T47D (cell line): ENCODE measurements at regions not wholly inside any gene's neighbourhood (a gene's known extent, or its start where the extent isn't known, plus 50 kb on each side); places are given as distances from the start of the nearest gene placed in this dataset.
"Not testable (repeated sequence)": the region's sequence is repeated elsewhere in the genome, so short reads cannot be mapped to it uniquely, and the experiment has no call there.

ENCODE experiments used
- DNase-seq, 2 experiments: peaks; one replicate each; pipeline versions ENCODE4 v3.0.0 to v3.0.0-alpha.2; 2011 to 2012; ENCODE audit warnings: low read depth in 1 of 2, low spot score in 1 of 2
- JUND ChIP-seq: IDR thresholded peaks from 2 replicates; pipeline ENCODE4 v1.6.1; 2012; ENCODE audit warnings: low read depth
- in situ Hi-C: cut with HindIII; loops from 2 replicates; pipeline ENCODE4 v1.10.0; 2016; ENCODE audit warnings: low sequenced_read_pairs, low pct_unique_long_range_greater_than_20kb

- in situ Hi-C loops, result no loop called here
- no peak for DNase-seq
Measured at GRCh38 chr2:240259924-240260529, 119.6 kb upstream of the OTOS start.

GRCh38 chr2:240260664-240261063 is 120.2 kb upstream of the OTOS start:
- no peak for DNase-seq

More at GRCh38 chr2:240259924-240260529, 119.6 kb upstream of the OTOS start:
- TF ChIP-seq JUND, result no peak

GRCh38 chr2:240262578-240262977 is 122.1 kb upstream of the OTOS start:
- DNase-seq, in situ Hi-C loops: not testable (repeated sequence)

More at GRCh38 chr2:240260664-240261063, 120.2 kb upstream of the OTOS start:
- in situ Hi-C loops, result no loop called here
- TF ChIP-seq JUND, result no peak

- in situ Hi-C loops, result no loop called here
- DNase-seq, result peak in 1 of 2 experiments; percentile 12
- no peak for TF ChIP-seq JUND
Measured at GRCh38 chr2:240269380-240269779, 128.9 kb upstream of the OTOS start.

GRCh38 chr2:240269886-240270285 is 129.4 kb upstream of the OTOS start:
- DNase-seq, result no peak
- in situ Hi-C loops, result no loop called here
- no peak for TF ChIP-seq JUND

- in situ Hi-C loops, result no loop called here
- TF ChIP-seq JUND, result no peak
- no peak for DNase-seq
Measured at GRCh38 chr2:240271716-240272341, 131.4 kb upstream of the OTOS start.

- in situ Hi-C loops, result no loop called here
- TF ChIP-seq JUND, result no peak
- no peak for DNase-seq
Measured at GRCh38 chr2:240275386-240275785, 134.9 kb upstream of the OTOS start.

GRCh38 chr2:240277073-240277806 is 136.8 kb upstream of the OTOS start:
- DNase-seq, result no peak
- TF ChIP-seq JUND, result no peak
- in situ Hi-C loops, result no loop called here

- DNase-seq, result no peak
- in situ Hi-C loops, result no loop called here
- TF ChIP-seq JUND, result no peak
Measured at GRCh38 chr2:240277807-240278522, 137.5 kb upstream of the OTOS start.

- in situ Hi-C loops, result no loop called here
Measured at GRCh38 chr2:240278661-240279060, 138.2 kb upstream of the OTOS start.

GRCh38 chr2:240280621-240281020 is 140.2 kb upstream of the OTOS start:
- DNase-seq, result no peak
- in situ Hi-C loops, result no loop called here
- TF ChIP-seq JUND, result no peak

More at GRCh38 chr2:240278661-240279060, 138.2 kb upstream of the OTOS start:
- TF ChIP-seq JUND, result no peak
- no peak for DNase-seq

GRCh38 chr2:240284503-240285259 is 144.2 kb upstream of the OTOS start:
- TF ChIP-seq JUND, result no peak
- no peak for DNase-seq
- in situ Hi-C loops, result no loop called here
